ENCODE measurements at regions not wholly inside any gene's neighbourhood (a gene's known extent, or its start where the extent isn't known, plus 50 kb on each side); places are given as distances from the start of the nearest gene placed in this dataset.

DNA sequence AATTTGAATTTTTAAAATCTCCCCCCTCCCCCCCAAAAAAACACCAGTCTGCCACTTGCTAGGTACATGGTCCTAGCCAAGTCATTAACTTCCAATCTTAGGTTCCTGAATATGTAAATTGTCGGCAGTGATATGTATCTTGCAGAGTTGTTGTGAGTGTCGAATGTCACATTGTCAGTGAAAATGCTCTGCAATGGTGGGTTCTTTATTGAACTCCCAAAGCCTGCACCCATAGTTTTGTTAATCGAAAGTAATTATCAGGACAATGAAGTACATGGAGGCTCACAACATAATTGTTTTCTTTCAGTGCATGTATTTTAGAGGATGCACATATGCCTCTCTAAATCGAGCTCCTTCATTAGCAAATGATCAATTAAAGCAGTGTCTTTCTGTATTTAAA is 185.6 kb upstream of the S100G start:
- no peaks in the 10 kb centered on the region for H3K9me1 ChIP-seq (ENCODE audit: control insufficient read depth, extremely low read depth, insufficient read depth, low read length)
- FAIRE-seq = no peak
- TF ChIP-seq, protein P1, sequence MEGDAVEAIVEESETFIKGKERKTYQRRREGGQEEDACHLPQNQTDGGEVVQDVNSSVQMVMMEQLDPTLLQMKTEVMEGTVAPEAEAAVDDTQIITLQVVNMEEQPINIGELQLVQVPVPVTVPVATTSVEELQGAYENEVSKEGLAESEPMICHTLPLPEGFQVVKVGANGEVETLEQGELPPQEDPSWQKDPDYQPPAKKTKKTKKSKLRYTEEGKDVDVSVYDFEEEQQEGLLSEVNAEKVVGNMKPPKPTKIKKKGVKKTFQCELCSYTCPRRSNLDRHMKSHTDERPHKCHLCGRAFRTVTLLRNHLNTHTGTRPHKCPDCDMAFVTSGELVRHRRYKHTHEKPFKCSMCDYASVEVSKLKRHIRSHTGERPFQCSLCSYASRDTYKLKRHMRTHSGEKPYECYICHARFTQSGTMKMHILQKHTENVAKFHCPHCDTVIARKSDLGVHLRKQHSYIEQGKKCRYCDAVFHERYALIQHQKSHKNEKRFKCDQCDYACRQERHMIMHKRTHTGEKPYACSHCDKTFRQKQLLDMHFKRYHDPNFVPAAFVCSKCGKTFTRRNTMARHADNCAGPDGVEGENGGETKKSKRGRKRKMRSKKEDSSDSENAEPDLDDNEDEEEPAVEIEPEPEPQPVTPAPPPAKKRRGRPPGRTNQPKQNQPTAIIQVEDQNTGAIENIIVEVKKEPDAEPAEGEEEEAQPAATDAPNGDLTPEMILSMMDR (optimal IDR thresholded peaks at IDR 0.05 in 1 of 3, IDR thresholded peaks at IDR 0.05 in 1 of 3, conservative IDR thresholded peaks at IDR 0.05 in 1 of 3; ENCODE audit: extremely low read depth in 1 of 3, insufficient read depth in 2 of 3, low read length in 3 of 3) = no peak
- TF ChIP-seq EZH2 (IDR thresholded peaks at IDR 0.05; ENCODE audit: low read length) = no peak
- no peak overlapping the region for H3K9ac ChIP-seq (ENCODE audit: control insufficient read depth, extremely low read depth, insufficient read depth, low read length)
- no peak overlapping the region for H3K4me2 ChIP-seq (ENCODE audit: control insufficient read depth, extremely low read depth, insufficient read depth, low read depth, low read length)
- H3K79me2 ChIP-seq (ENCODE audit: control insufficient read depth, insufficient read depth, low read length) = no peaks in the 10 kb centered on the region
- dilution Hi-C loops (cut with MboI; ENCODE audit: extremely low pct_ligation_motif_present, low sequenced_read_pairs) = no loop called here
- no peak overlapping the region for H3K4me3 ChIP-seq (ENCODE audit: control insufficient read depth in 2 of 3, extremely low read depth in 1 of 3, insufficient read depth in 2 of 3, low read depth in 1 of 3, low read length in 3 of 3)
- DNase-seq (ENCODE audit: low read depth, low spot score) = no peak
- H3K27me3 ChIP-seq (ENCODE audit: control insufficient read depth, extremely low read depth, insufficient read depth, low read length) = no peaks in the 10 kb centered on the region
- no peak overlapping the region for H3K27ac ChIP-seq (ENCODE audit: control insufficient read depth, insufficient read depth, low read length)
- H3K4me1 ChIP-seq (ENCODE audit: control insufficient read depth, extremely low read depth, insufficient read depth, low read length) = peaks cover 17% of the 10 kb centered on the region
- no peaks in the 10 kb centered on the region for H3K36me3 ChIP-seq (ENCODE audit: control insufficient read depth in 2 of 2, extremely low read depth in 1 of 2, insufficient read depth in 2 of 2, low read length in 2 of 2)
- peaks cover 3% of the 10 kb centered on the region for H3K9me3 ChIP-seq (ENCODE audit: control insufficient read depth, low read depth, low read length)
- no peaks in the 10 kb centered on the region for H4K20me1 ChIP-seq (ENCODE audit: control insufficient read depth, extremely low read depth, insufficient read depth, low read length)
- no peak overlapping the region for H2AFZ ChIP-seq (ENCODE audit: control insufficient read depth, low read length)

DNA sequence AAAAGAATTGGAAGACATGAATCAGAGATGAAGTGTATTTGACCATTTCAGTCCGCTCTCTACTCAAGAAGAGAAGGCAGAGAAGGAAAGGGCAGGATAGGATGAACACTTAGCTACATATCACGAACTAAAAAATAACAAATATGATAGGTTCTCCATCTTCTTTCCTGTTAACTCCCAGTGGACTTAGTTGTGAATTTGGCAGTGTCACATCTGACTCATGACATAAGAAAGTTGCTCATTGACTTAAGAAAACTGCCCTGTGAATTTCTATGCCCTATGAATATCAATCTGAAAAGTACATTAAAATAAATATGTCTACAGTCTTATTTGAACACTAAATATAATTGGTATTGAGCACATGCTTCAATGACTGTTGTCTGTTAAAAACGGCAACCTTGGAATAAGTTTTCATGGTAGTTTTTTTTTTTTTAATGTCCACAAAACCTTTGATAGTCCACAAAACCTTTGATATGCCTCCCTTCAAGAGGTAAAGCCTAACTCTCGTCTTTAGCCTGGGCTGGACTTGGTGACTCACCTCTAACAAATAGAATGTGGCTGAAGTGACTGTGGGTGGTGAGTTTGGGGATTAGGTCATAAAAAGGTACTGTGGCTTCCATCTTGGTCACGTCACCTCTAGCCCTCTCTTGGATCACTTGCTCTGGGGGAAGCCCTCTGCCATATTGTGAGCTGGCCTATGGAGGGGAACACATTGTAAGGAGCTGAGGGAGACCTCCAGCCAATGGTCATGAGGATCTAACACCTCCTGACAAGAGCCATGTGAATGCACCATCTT is 184.7 kb upstream of the S100G start:
- dilution Hi-C loops (cut with MboI; ENCODE audit: extremely low pct_ligation_motif_present, low sequenced_read_pairs) = no loop called here
- H3K4me2 ChIP-seq (ENCODE audit: control insufficient read depth, extremely low read depth, insufficient read depth, low read depth, low read length) = no peak overlapping the region
- no peak for TF ChIP-seq EZH2 (IDR thresholded peaks at IDR 0.05; ENCODE audit: low read length)
- TF ChIP-seq, protein P1 (optimal IDR thresholded peaks at IDR 0.05 in 1 of 3, IDR thresholded peaks at IDR 0.05 in 1 of 3, conservative IDR thresholded peaks at IDR 0.05 in 1 of 3; ENCODE audit: extremely low read depth in 1 of 3, insufficient read depth in 2 of 3, low read length in 3 of 3) = no peak
- no peak overlapping the region for H3K4me3 ChIP-seq (ENCODE audit: control insufficient read depth in 2 of 3, extremely low read depth in 1 of 3, insufficient read depth in 2 of 3, low read depth in 1 of 3, low read length in 3 of 3)
- H3K4me1 ChIP-seq (ENCODE audit: control insufficient read depth, extremely low read depth, insufficient read depth, low read length) = peaks cover 17% of the 10 kb centered on the region
- peaks cover 3% of the 10 kb centered on the region for H3K9me3 ChIP-seq (ENCODE audit: control insufficient read depth, low read depth, low read length)
- no peak overlapping the region for H2AFZ ChIP-seq (ENCODE audit: control insufficient read depth, low read length)
- no peaks in the 10 kb centered on the region for H3K9me1 ChIP-seq (ENCODE audit: control insufficient read depth, extremely low read depth, insufficient read depth, low read length)
- H3K27ac ChIP-seq (ENCODE audit: control insufficient read depth, insufficient read depth, low read length) = no peak overlapping the region
- no peaks in the 10 kb centered on the region for H3K79me2 ChIP-seq (ENCODE audit: control insufficient read depth, insufficient read depth, low read length)
- H4K20me1 ChIP-seq (ENCODE audit: control insufficient read depth, extremely low read depth, insufficient read depth, low read length) = no peaks in the 10 kb centered on the region
- FAIRE-seq = no peak
- H3K36me3 ChIP-seq (ENCODE audit: control insufficient read depth in 2 of 2, extremely low read depth in 1 of 2, insufficient read depth in 2 of 2, low read length in 2 of 2) = no peaks in the 10 kb centered on the region
- H3K9ac ChIP-seq (ENCODE audit: control insufficient read depth, extremely low read depth, insufficient read depth, low read length) = no peak overlapping the region
- no peak for DNase-seq (ENCODE audit: low read depth, low spot score)
- H3K27me3 ChIP-seq (ENCODE audit: control insufficient read depth, extremely low read depth, insufficient read depth, low read length) = no peaks in the 10 kb centered on the region

All from keratinocyte (primary cell).